Mucosa of descending colon (tissue), 3 donors: ENCODE measurements at regions not wholly inside any gene's neighbourhood (a gene's known extent, or its start where the extent isn't known, plus 50 kb on each side); places are given as distances from the start of the nearest gene placed in this dataset.

ENCODE experiments used
- ATAC-seq: fragments of 200-7000 bp; cut with Tn5 transposase; one replicate; pipeline ENCODE4 v1.9.1; 2020; ENCODE audit warnings: mild to moderate bottlenecking, moderate library complexity
- DNase-seq, 3 donors: peaks; one replicate each; pipeline ENCODE4 v3.0.0-alpha.2; 2020
- H3K36me3 ChIP-seq: fragments of 200-600 bp; one replicate; pipeline ENCODE4 v1.8.0; 2021; ENCODE audit warnings: low read depth, mild to moderate bottlenecking
- H3K4me1 ChIP-seq: fragments of 200-600 bp; one replicate; pipeline ENCODE4 v1.8.0; 2021; ENCODE audit warnings: low read depth, mild to moderate bottlenecking
- H3K4me3 ChIP-seq: fragments of 200-600 bp; one replicate; pipeline ENCODE4 v1.8.0; 2021; ENCODE audit warnings: mild to moderate bottlenecking
- H3K9me3 ChIP-seq: fragments of 200-600 bp; one replicate; pipeline ENCODE4 v1.8.0; 2021; ENCODE audit warnings: mild to moderate bottlenecking
- CTCF ChIP-seq: fragments of 200-600 bp; IDR thresholded peaks from one replicate; pipeline ENCODE4 v1.8.0; 2022; ENCODE audit warnings: antibody characterized with exemption, mild to moderate bottlenecking
- intact Hi-C, 2 donors: fragments of 100-400 bp; cut with DNase I in 1 of 2; cut with micrococcal nuclease in 1 of 2; formaldehyde crosslinking; loops; one replicate each; pipeline versions ENCODE4 v1.11.0 to v1.11.1; 2022; cut with DNase I, micrococcal nuclease
- donor health status: DM: no; HTN: no; CAD: no; lungs with moderate emphysema.
- donor health status: DM: no; HTN: no; CAD: no.
- donor health status: DM: no; HTN: yes; CAD: no.

DNA sequence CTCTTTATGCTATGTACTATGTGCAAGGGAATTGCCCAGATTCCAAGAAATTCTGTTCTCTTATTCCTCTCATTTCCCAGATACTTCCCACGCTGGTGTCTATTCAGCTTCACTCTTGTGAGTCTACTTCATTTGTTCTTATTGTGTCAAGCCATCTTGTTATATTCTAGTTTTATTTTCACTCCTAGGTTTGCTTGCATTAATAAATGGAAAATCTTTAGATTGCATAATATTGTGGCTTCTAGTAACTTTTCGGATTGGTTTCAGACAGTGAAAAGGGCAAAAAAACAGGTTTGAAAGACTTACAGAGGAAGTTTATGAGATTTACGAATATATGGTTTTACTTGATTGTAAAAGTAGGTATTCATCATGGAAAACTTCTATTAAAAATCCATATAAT, 128.4 kb downstream of the BTC start:
- Histone ChIP-seq H3K36me3 (no peaks in the 10 kb centered on the region), H3K9me3 (no peaks in the 10 kb centered on the region), H3K4me3 (no peak overlapping the region), H3K4me1 (no peaks in the 10 kb centered on the region)
- intact Hi-C loops = no loop called here
- no peak for ATAC-seq
- DNase-seq = no peak
- no peak for TF ChIP-seq CTCF

- ATAC-seq (no peak), DNase-seq (no peak)
- Histone ChIP-seq H3K4me1 (no peaks in the 10 kb centered on the region), H3K36me3 (no peaks in the 10 kb centered on the region), H3K4me3 (no peak overlapping the region), H3K9me3 (no peaks in the 10 kb centered on the region)
- TF ChIP-seq CTCF = no peak
- intact Hi-C loops = no loop called here
Observed at GRCh38 chr4:74667438-74667837, 126.9 kb downstream of the BTC start.

GRCh38 chr4:74667944-74668343, 126.4 kb downstream of the BTC start:
- TF ChIP-seq CTCF = no peak
- no peaks in the 10 kb centered on the region for H3K9me3 ChIP-seq
- H3K4me1 ChIP-seq = no peaks in the 10 kb centered on the region
- intact Hi-C loops = no loop called here
- peak; percentile 84 for ATAC-seq
- no peak for DNase-seq
- no peaks in the 10 kb centered on the region for H3K36me3 ChIP-seq
- H3K4me3 ChIP-seq = no peak overlapping the region

DNA sequence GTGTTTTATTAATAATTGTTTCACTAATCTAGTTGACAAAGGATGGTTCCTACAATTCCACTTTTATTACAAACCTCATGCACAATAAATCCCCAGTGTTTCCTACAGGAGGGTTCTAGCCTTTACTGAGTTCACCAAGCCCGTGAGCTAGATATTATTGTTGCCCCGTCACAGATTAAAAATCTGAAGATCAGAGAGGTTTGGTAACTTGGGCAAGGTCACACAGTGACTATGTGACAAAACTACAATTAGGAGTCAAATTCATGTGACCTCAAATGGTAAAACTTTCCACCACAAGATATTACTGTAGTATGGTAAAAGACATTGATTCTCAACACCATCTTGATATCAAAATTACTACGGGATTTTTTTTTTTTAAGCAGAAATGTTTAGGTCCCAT, 124.6 kb downstream of the BTC start:
- ATAC-seq = no peak
- DNase-seq = no peak
- TF ChIP-seq CTCF = no peak
- intact Hi-C loops = loop anchor here in 1 of 2 donors (5.0 kb wide), 1 partner anchor 287 kb away; no protein-coding TSS in a partner anchor
- no peaks in the 10 kb centered on the region for H3K36me3 ChIP-seq
- no peaks in the 10 kb centered on the region for H3K4me1 ChIP-seq
- no peaks in the 10 kb centered on the region for H3K9me3 ChIP-seq
- no peak overlapping the region for H3K4me3 ChIP-seq

- TF ChIP-seq CTCF = no peak
- Histone ChIP-seq H3K4me3 (no peak overlapping the region), H3K4me1 (no peaks in the 10 kb centered on the region), H3K36me3 (no peaks in the 10 kb centered on the region), H3K9me3 (no peaks in the 10 kb centered on the region)
- intact Hi-C loops = loop anchor here in 1 of 2 donors (5.0 kb wide), 1 partner anchor 288 kb away; no protein-coding TSS in a partner anchor
- ATAC-seq = no peak
- DNase-seq = no peak
Observed at GRCh38 chr4:74670583-74670982, 123.7 kb downstream of the BTC start.

GRCh38 chr4:74671080-74671698, 123.1 kb downstream of the BTC start:
- TF ChIP-seq CTCF = no peak
- Histone ChIP-seq H3K36me3 (no peaks in the 10 kb centered on the region), H3K9me3 (no peaks in the 10 kb centered on the region), H3K4me1 (no peaks in the 10 kb centered on the region), H3K4me3 (no peak overlapping the region)
- DNase-seq (peak in 2 of 3 donors; percentile 60 to 79), ATAC-seq (peak; percentile 56)
- intact Hi-C loops = loop anchor here in 1 of 2 donors (5.0 kb wide), 1 partner anchor 289 kb away; no protein-coding TSS in a partner anchor
